HL-60 (cell line): ENCODE measurements at regions not wholly inside any gene's neighbourhood (a gene's known extent, or its start where the extent isn't known, plus 50 kb on each side); places are given as distances from the start of the nearest gene placed in this dataset.

Source experiments
- CTCF ChIP-seq: IDR thresholded peaks from one replicate; pipeline ENCODE4 v1.5.1; 2011; ENCODE audit warnings: low read length, control low read depth, inconsistent platforms; ENCODE audit not compliant: insufficient read depth
- GABPA ChIP-seq: IDR thresholded peaks from 2 replicates; pipeline ENCODE4 v1.6.1; 2012; ENCODE audit warnings: low read depth
- REST ChIP-seq: IDR thresholded peaks from 2 replicates; pipeline ENCODE4 v1.6.1; 2012; ENCODE audit warnings: low read depth; ENCODE audit not compliant: insufficient replicate concordance

- TF ChIP-seq REST (no peak), GABPA (no peak), CTCF (no peak)
These were observed 84.1 kb upstream of the ABCC4 start for GRCh38 chr13:95385373-95385772.
